Neural cell (in vitro differentiated cells): ENCODE measurements at regions not wholly inside any gene's neighbourhood (a gene's known extent, or its start where the extent isn't known, plus 50 kb on each side); places are given as distances from the start of the nearest gene placed in this dataset.

Experiments
- CTCF ChIP-seq: fragments of 450-650 bp; IDR thresholded peaks from 2 replicates; pipeline ENCODE4 v1.5.1; 2014; ENCODE audit warnings: antibody characterized with exemption, mild to moderate bottlenecking, moderate library complexity; ENCODE audit not compliant: poor library complexity, severe bottlenecking
- EP300 ChIP-seq: fragments of 450-650 bp; conservative IDR thresholded peaks from 2 replicates; pipeline ENCODE4 v1.6.1; 2014; ENCODE audit warnings: antibody characterized with exemption, mild to moderate bottlenecking, moderate library complexity; ENCODE audit not compliant: poor library complexity, severe bottlenecking
- EZH2 ChIP-seq: fragments of 200-600, 300-800 bp; shearing (Covaris generic), sonication (generic); IDR thresholded peaks from 2 replicates; pipeline ENCODE4 v1.6.1; 2014; ENCODE audit warnings: antibody characterized with exemption, low read length, borderline replicate concordance, mild to moderate bottlenecking; ENCODE audit not compliant: insufficient read depth, poor library complexity, severe bottlenecking
- POLR2AphosphoS5 ChIP-seq: IDR thresholded peaks from 2 replicates; pipeline ENCODE4 v1.6.1; 2012
- SMC3 ChIP-seq: fragments of 450-650 bp; conservative IDR thresholded peaks from 2 replicates; pipeline ENCODE4 v1.6.1; 2014; ENCODE audit warnings: antibody characterized with exemption, mild to moderate bottlenecking, moderate library complexity; ENCODE audit not compliant: poor library complexity

GRCh38 chr9:3628239-3628638, 102.4 kb upstream of the RFX3 start:
- TF ChIP-seq CTCF: no peak
- no peak for TF ChIP-seq POLR2AphosphoS5
- TF ChIP-seq EP300: no peak
- no peak for TF ChIP-seq EZH2
- TF ChIP-seq SMC3: no peak
